GM19023 (cell line): ENCODE measurements at regions not wholly inside any gene's neighbourhood (a gene's known extent, or its start where the extent isn't known, plus 50 kb on each side); places are given as distances from the start of the nearest gene placed in this dataset.
A peak's percentile ranks its signal among the peaks of the same experiment; 100 is the strongest.

ENCODE experiments used
- ATAC-seq: cut with Tn5 transposase; IDR thresholded peaks from one replicate; pipeline ENCODE4 v1.9.1; 2021; ENCODE audit warnings: mild to moderate bottlenecking, moderate library complexity; ENCODE audit not compliant: unreplicated experiment

- no peak for ATAC-seq
Measured at GRCh38 chr2:41806286-41806685, 241.5 kb upstream of the PKDCC start.

- ATAC-seq, result no peak
Measured at GRCh38 chr2:41821167-41821566, 226.7 kb upstream of the PKDCC start.

- ATAC-seq, result no peak
Measured at GRCh38 chr2:41826921-41827320, 220.9 kb upstream of the PKDCC start.

GRCh38 chr2:41827354-41827971, 220.4 kb upstream of the PKDCC start:
- no peak for ATAC-seq

GRCh38 chr2:41828052-41828643, 219.7 kb upstream of the PKDCC start:
- ATAC-seq, result no peak

- no peak for ATAC-seq
Measured at GRCh38 chr2:41829052-41829451, 218.8 kb upstream of the PKDCC start.

- no peak for ATAC-seq
Measured at GRCh38 chr2:41830600-41830999, 217.2 kb upstream of the PKDCC start.

GRCh38 chr2:41832218-41832617, 215.6 kb upstream of the PKDCC start:
- ATAC-seq, result no peak

GRCh38 chr2:41835401-41835800, 212.4 kb upstream of the PKDCC start:
- no peak for ATAC-seq

- no peak for ATAC-seq
Measured at GRCh38 chr2:41836948-41837347, 210.9 kb upstream of the PKDCC start.

GRCh38 chr2:41837610-41838009, 210.2 kb upstream of the PKDCC start:
- ATAC-seq, result no peak

GRCh38 chr2:41840702-41841551, 206.9 kb upstream of the PKDCC start:
- peak; percentile 100 for ATAC-seq

GRCh38 chr2:41846962-41847361, 200.9 kb upstream of the PKDCC start:
- ATAC-seq, result no peak

- ATAC-seq, result no peak
Measured at GRCh38 chr2:41847744-41848441, 199.9 kb upstream of the PKDCC start.

- ATAC-seq, result no peak
Measured at GRCh38 chr2:41851554-41851953, 196.3 kb upstream of the PKDCC start.

- ATAC-seq, result no peak
Measured at GRCh38 chr2:41853427-41854191, 194.2 kb upstream of the PKDCC start.

GRCh38 chr2:41854227-41854626, 193.6 kb upstream of the PKDCC start:
- ATAC-seq, result no peak

GRCh38 chr2:41856946-41857345, 190.9 kb upstream of the PKDCC start:
- ATAC-seq, result no peak

- no peak for ATAC-seq
Measured at GRCh38 chr2:41859615-41860514, 188.0 kb upstream of the PKDCC start.

- ATAC-seq, result no peak
Measured at GRCh38 chr2:41863062-41863461, 184.8 kb upstream of the PKDCC start.
